SK-N-MC (cell line): ENCODE measurements at regions not wholly inside any gene's neighbourhood (a gene's known extent, or its start where the extent isn't known, plus 50 kb on each side); places are given as distances from the start of the nearest gene placed in this dataset.
"Not testable (repeated sequence)": the region's sequence is repeated elsewhere in the genome, so short reads cannot be mapped to it uniquely, and the experiment has no call there.

Experiments used
- DNase-seq: peaks from one replicate; pipeline ENCODE4 v3.0.0-alpha.2; 2011; ENCODE audit warnings: low read depth, low spot score
- H3K27ac ChIP-seq: fragments of 200-600 bp; sonication (generic); 2 replicates; pipeline ENCODE4 v1.5.1; 2016; ENCODE audit warnings: mixed run types
- H3K36me3 ChIP-seq: fragments of 200-600 bp; sonication (generic); 2 replicates; pipeline ENCODE4 v1.6.1; 2017; ENCODE audit warnings: antibody characterized with exemption, low read length, mixed read lengths; ENCODE audit not compliant: insufficient read depth
- H3K4me3 ChIP-seq: fragments of 200-600 bp; sonication (generic); 2 replicates; pipeline ENCODE4 v1.5.1; 2016
- H3K9ac ChIP-seq: fragments of 200-600 bp; sonication (generic); 2 replicates; pipeline ENCODE4 v1.8.0; 2017; ENCODE audit warnings: mixed run types, mixed read lengths; ENCODE audit not compliant: insufficient read length
- H3K9me3 ChIP-seq: fragments of 200-600 bp; sonication (generic); 2 replicates; pipeline ENCODE4 v1.6.1; 2017; ENCODE audit warnings: low read depth, mild to moderate bottlenecking, antibody characterized with exemption, low read length, moderate library complexity, mixed read lengths
- EZH2 ChIP-seq: fragments of 200-600 bp; sonication (generic); IDR thresholded peaks from one replicate; pipeline ENCODE4 v1.6.1; 2017; ENCODE audit warnings: antibody characterized with exemption
- FOXP2 ChIP-seq: optimal IDR thresholded peaks from 2 replicates; pipeline ENCODE3; 2011; ENCODE audit warnings: mild to moderate bottlenecking, moderate library complexity; ENCODE audit not compliant: insufficient read depth; ENCODE audit errors: extremely low read length, control extremely low read depth
- POLR2AphosphoS5 ChIP-seq: IDR thresholded peaks from 2 replicates; pipeline ENCODE4 v1.6.1; 2012; ENCODE audit warnings: mild to moderate bottlenecking, low read depth, low read length, borderline replicate concordance

- Histone ChIP-seq H3K27ac (no peak overlapping the region), H3K36me3 (no peaks in the 10 kb centered on the region), H3K4me3 (no peak overlapping the region), H3K9me3 (no peaks in the 10 kb centered on the region), H3K9ac (no peak overlapping the region)
- no peak for DNase-seq
- no peak for TF ChIP-seq EZH2
- TF ChIP-seq FOXP2 = no peak
- no peak for TF ChIP-seq POLR2AphosphoS5
Measured at GRCh38 chr1:66468722-66469121, 65.2 kb upstream of the SGIP1 start.

GRCh38 chr1:66475940-66476339 lies 58.0 kb upstream of the SGIP1 start:
- no peak overlapping the region for H3K4me3 ChIP-seq
- DNase-seq = no peak
- no peak for TF ChIP-seq EZH2
- no peak for TF ChIP-seq FOXP2
- TF ChIP-seq POLR2AphosphoS5 = no peak

GRCh38 chr1:66476774-66477173 lies 57.2 kb upstream of the SGIP1 start:
- Histone ChIP-seq H3K9me3 (no peaks in the 10 kb centered on the region), H3K36me3 (no peaks in the 10 kb centered on the region), H3K4me3 (no peak overlapping the region), H3K27ac (no peak overlapping the region), H3K9ac (no peak overlapping the region)
- no peak for DNase-seq
- TF ChIP-seq FOXP2 (no peak), POLR2AphosphoS5 (no peak), EZH2 (no peak)

More at GRCh38 chr1:66475940-66476339, 58.0 kb upstream of the SGIP1 start:
- Histone ChIP-seq H3K27ac (no peak overlapping the region), H3K9me3 (no peaks in the 10 kb centered on the region), H3K36me3 (no peaks in the 10 kb centered on the region), H3K9ac (no peak overlapping the region)

- no peak overlapping the region for H3K27ac ChIP-seq
- H3K9me3 ChIP-seq = no peaks in the 10 kb centered on the region
- no peak overlapping the region for H3K9ac ChIP-seq
- no peaks in the 10 kb centered on the region for H3K36me3 ChIP-seq
- H3K4me3 ChIP-seq = no peak overlapping the region
- DNase-seq = no peak
- no peak for TF ChIP-seq FOXP2
- TF ChIP-seq EZH2 = no peak
- no peak for TF ChIP-seq POLR2AphosphoS5
Measured at GRCh38 chr1:66478116-66478515, 55.8 kb upstream of the SGIP1 start.

GRCh38 chr1:66480162-66480561 lies 53.8 kb upstream of the SGIP1 start:
- H3K27ac ChIP-seq = no peak overlapping the region
- DNase-seq = no peak
- no peak overlapping the region for H3K9ac ChIP-seq
- no peaks in the 10 kb centered on the region for H3K36me3 ChIP-seq
- no peak for TF ChIP-seq FOXP2
- no peak for TF ChIP-seq EZH2
- TF ChIP-seq POLR2AphosphoS5 = no peak
- no peak overlapping the region for H3K4me3 ChIP-seq
- H3K9me3 ChIP-seq = no peaks in the 10 kb centered on the region

GRCh38 chr1:66481215-66481614 lies 52.7 kb upstream of the SGIP1 start:
- not testable (repeated sequence) for H3K9ac ChIP-seq, H3K36me3 ChIP-seq, H3K9me3 ChIP-seq, H3K4me3 ChIP-seq, H3K27ac ChIP-seq, DNase-seq
